Activated B cell treated with CpG ODN at 0.5 μM for 24 hours (primary cell): ENCODE measurements at regions not wholly inside any gene's neighbourhood (a gene's known extent, or its start where the extent isn't known, plus 50 kb on each side); places are given as distances from the start of the nearest gene placed in this dataset.
"Not testable (repeated sequence)": the region's sequence is repeated elsewhere in the genome, so short reads cannot be mapped to it uniquely, and the experiment has no call there.

Source experiments
- ATAC-seq: fragments of 200-7000 bp; cut with Tn5 transposase; one replicate; pipeline ENCODE4 v1.10.0; 2021; ENCODE audit warnings: low read depth, mild to moderate bottlenecking, moderate library complexity
- CTCF ChIA-PET: fragments of 350-600 bp; sonication (Branson Sonifier 250); formaldehyde crosslinking; loops from one replicate; lab custom pipeline; 2021; ENCODE audit warnings: antibody characterized with exemption; lab: Charles Lee
- POLR2A ChIA-PET: fragments of 350-600 bp; sonication (Branson Sonifier 250); formaldehyde crosslinking; loops from one replicate; lab custom pipeline; 2021; ENCODE audit warnings: antibody characterized with exemption; lab: Charles Lee
- DNase-seq: peaks from one replicate; pipeline ENCODE4 v3.0.0; 2022
- H3K27ac Mint-ChIP-seq: one replicate; pipeline ENCODE4 v1.8.0; 2020; ENCODE audit warnings: mixed read lengths
- H3K27me3 Mint-ChIP-seq: one replicate; pipeline ENCODE4 v1.8.0; 2021; ENCODE audit warnings: mixed read lengths
- H3K36me3 Mint-ChIP-seq: one replicate; pipeline ENCODE4 v1.8.0; 2021; ENCODE audit warnings: low read depth, mixed read lengths
- H3K4me1 Mint-ChIP-seq: one replicate; pipeline ENCODE4 v1.8.0; 2021; ENCODE audit warnings: mixed read lengths
- H3K4me3 Mint-ChIP-seq: one replicate; pipeline ENCODE4 v1.8.0; 2020; ENCODE audit warnings: mild to moderate bottlenecking, mixed read lengths
- H3K9me3 Mint-ChIP-seq: one replicate; pipeline ENCODE4 v1.8.0; 2020; ENCODE audit warnings: mixed read lengths
- CTCF ChIP-seq: fragments of 200-600 bp; IDR thresholded peaks from one replicate; pipeline ENCODE4 v1.8.0; 2022; ENCODE audit warnings: antibody characterized with exemption, mild to moderate bottlenecking
- intact Hi-C: fragments of 100-400 bp; cut with micrococcal nuclease; formaldehyde crosslinking; loops from one replicate; pipeline ENCODE4 v1.15.1; 2024

- ChIA-PET POLR2A (interaction anchor here (0.6 kb wide), 1 partner anchor 31 kb away, joined by 3 read pairs; no protein-coding TSS in a partner anchor), CTCF (interaction anchor here (0.9 to 3.9 kb wide), 3 partner anchors 16 to 115 kb away, joined by 3 to 32 read pairs (median 3); partner anchors contain the start of gene MPP7)
- no peak for DNase-seq
- TF ChIP-seq CTCF: no peak
- Mint-ChIP-seq H3K4me1 (peaks cover 41% of the 10 kb centered on the region), H3K27me3 (no peaks in the 10 kb centered on the region), H3K27ac (peak overlapping the region; percentile 84), H3K36me3 (no peaks in the 10 kb centered on the region), H3K9me3 (no peaks in the 10 kb centered on the region), H3K4me3 (no peak overlapping the region)
- intact Hi-C loops: no loop called here
- ATAC-seq: no peak
Measured at GRCh38 chr10:28365840-28366239, 63.0 kb upstream of the MPP7 start.

- peaks cover 41% of the 10 kb centered on the region for H3K4me1 Mint-ChIP-seq
- H3K9me3 Mint-ChIP-seq: no peaks in the 10 kb centered on the region
- ChIA-PET POLR2A (interaction anchor here (2.5 kb wide), 1 partner anchor 32 kb away, joined by 23 read pairs; no protein-coding TSS in a partner anchor), CTCF (interaction anchor here (1.9 to 3.9 kb wide), 3 partner anchors 15 to 64 kb away, joined by 6 to 32 read pairs (median 13); partner anchors contain the start of gene MPP7)
- ATAC-seq (no peak), DNase-seq (no peak)
- H3K27ac Mint-ChIP-seq: peak overlapping the region; percentile 95
- no peak overlapping the region for H3K4me3 Mint-ChIP-seq
- no peak for TF ChIP-seq CTCF
- intact Hi-C loops: no loop called here
- no peaks in the 10 kb centered on the region for H3K36me3 Mint-ChIP-seq
- no peaks in the 10 kb centered on the region for H3K27me3 Mint-ChIP-seq
Measured at GRCh38 chr10:28366994-28367393, 64.1 kb upstream of the MPP7 start.

GRCh38 chr10:28367413-28367812 lies 64.5 kb upstream of the MPP7 start:
- no peak for ATAC-seq
- POLR2A ChIA-PET: interaction anchor here (1.1 to 2.5 kb wide), 4 partner anchors 13 to 863 kb away, joined by 3 to 23 read pairs (median 10); partner anchors contain the start of genes MPP7 and RAB18
- no peak for TF ChIP-seq CTCF
- CTCF ChIA-PET: interaction anchor here (1.9 to 3.9 kb wide), 3 partner anchors 14 to 64 kb away, joined by 6 to 32 read pairs (median 13); partner anchors contain the start of gene MPP7
- no peaks in the 10 kb centered on the region for H3K9me3 Mint-ChIP-seq
- no peak overlapping the region for H3K4me3 Mint-ChIP-seq
- peak overlapping the region; percentile 95 for H3K27ac Mint-ChIP-seq
- no peaks in the 10 kb centered on the region for H3K27me3 Mint-ChIP-seq
- intact Hi-C loops: no loop called here
- peaks cover 41% of the 10 kb centered on the region for H3K4me1 Mint-ChIP-seq
- no peaks in the 10 kb centered on the region for H3K36me3 Mint-ChIP-seq
- no peak for DNase-seq

GRCh38 chr10:28367929-28368484 lies 65.1 kb upstream of the MPP7 start:
- H3K4me1 Mint-ChIP-seq: peaks cover 41% of the 10 kb centered on the region
- no peak for TF ChIP-seq CTCF
- POLR2A ChIA-PET: interaction anchor here (1.1 to 2.5 kb wide), 4 partner anchors 12 to 864 kb away, joined by 3 to 23 read pairs (median 10); partner anchors contain the start of genes MPP7 and RAB18

GRCh38 chr10:28370107-28370835 lies 67.4 kb upstream of the MPP7 start:
- Mint-ChIP-seq H3K27me3 (no peaks in the 10 kb centered on the region), H3K27ac (no peak overlapping the region), H3K4me3 (no peak overlapping the region), H3K9me3 (no peaks in the 10 kb centered on the region), H3K36me3 (no peaks in the 10 kb centered on the region), H3K4me1 (peaks cover 40% of the 10 kb centered on the region)
- POLR2A ChIA-PET: no interaction called here
- no peak for TF ChIP-seq CTCF
- ATAC-seq: no peak
- DNase-seq: no peak
- intact Hi-C loops: no loop called here
- CTCF ChIA-PET: interaction anchor here (1.7 kb wide), 1 partner anchor 11 kb away, joined by 4 read pairs; no protein-coding TSS in a partner anchor

More at GRCh38 chr10:28367929-28368484, 65.1 kb upstream of the MPP7 start:
- peak; percentile 20 for DNase-seq
- CTCF ChIA-PET: interaction anchor here (1.9 to 3.9 kb wide), 3 partner anchors 14 to 65 kb away, joined by 6 to 32 read pairs (median 13); partner anchors contain the start of gene MPP7
- intact Hi-C loops: loop anchor here (1.0 kb wide), 3 partner anchors 13 to 65 kb away; partner anchors contain the start of gene MPP7
- H3K4me3 Mint-ChIP-seq: peak overlapping the region; percentile 70
- H3K36me3 Mint-ChIP-seq: no peaks in the 10 kb centered on the region
- no peaks in the 10 kb centered on the region for H3K9me3 Mint-ChIP-seq
- H3K27ac Mint-ChIP-seq: peak overlapping the region; percentile 95
- peak; percentile 98 for ATAC-seq
- H3K27me3 Mint-ChIP-seq: no peaks in the 10 kb centered on the region

GRCh38 chr10:28371638-28372037 lies 68.8 kb upstream of the MPP7 start:
- H3K27ac Mint-ChIP-seq, H3K9me3 Mint-ChIP-seq, H3K36me3 Mint-ChIP-seq, intact Hi-C loops, ATAC-seq, H3K27me3 Mint-ChIP-seq, DNase-seq, H3K4me3 Mint-ChIP-seq: not testable (repeated sequence)
- H3K4me1 Mint-ChIP-seq: peaks cover 26% of the 10 kb centered on the region
- ChIA-PET CTCF (interaction anchor here (1.0 to 1.2 kb wide), 2 partner anchors 22 to 69 kb away, joined by 3 to 4 read pairs; partner anchors contain the start of gene MPP7), POLR2A (interaction anchor here (1.3 kb wide), 1 partner anchor 69 kb away, joined by 3 read pairs; the partner anchor contains the start of gene MPP7)
